Spleen (tissue), 11 donors: ENCODE measurements at regions not wholly inside any gene's neighbourhood (a gene's known extent, or its start where the extent isn't known, plus 50 kb on each side); places are given as distances from the start of the nearest gene placed in this dataset.
A peak's percentile ranks its signal among the peaks of the same experiment; 100 is the strongest.

Experiments used
- DNase-seq: peaks from one replicate; pipeline ENCODE4 v3.0.0-alpha.2; 2020
- H3K27ac ChIP-seq, 8 donors: fragments of 200-600 bp; sonication (generic) in 7 of 8; 1 replicate in 4 of 8; 2 replicates in 4 of 8; pipeline versions ENCODE4 v1.5.0 to v1.8.0; 2016 to 2021; ENCODE audit warnings: inconsistent platforms in 4 of 8, mild to moderate bottlenecking in 4 of 8, moderate library complexity in 1 of 8
- H3K27me3 ChIP-seq, 7 donors: fragments of 200-600 bp; sonication (generic) in 6 of 7; replicated peaks in 1 of 7; 1 replicate in 4 of 7; 2 replicates in 3 of 7; pipeline versions ENCODE4 v1.5.0 to v1.8.0; 2016 to 2021; ENCODE audit warnings: inconsistent platforms in 3 of 7, mild to moderate bottlenecking in 1 of 7
- H3K36me3 ChIP-seq, 6 donors: fragments of 200-600 bp; sonication (generic) in 5 of 6; 1 replicate in 4 of 6; 2 replicates in 2 of 6; pipeline versions ENCODE4 v1.5.0 to v1.8.0; 2016 to 2021; ENCODE audit warnings: inconsistent platforms in 2 of 6
- H3K4me1 ChIP-seq, 6 donors: fragments of 200-600 bp; sonication (generic) in 5 of 6; 1 replicate in 3 of 6; 2 replicates in 3 of 6; pipeline versions ENCODE4 v1.5.0 to v1.8.0; 2016 to 2021; ENCODE audit warnings: inconsistent platforms in 3 of 6
- H3K4me3 ChIP-seq, 8 donors: fragments of 200-600 bp; sonication (generic) in 7 of 8; 1 replicate in 4 of 8; 2 replicates in 4 of 8; pipeline versions ENCODE4 v1.5.0 to v1.8.0; 2016 to 2021; ENCODE audit warnings: inconsistent platforms in 4 of 8, mild to moderate bottlenecking in 4 of 8, moderate library complexity in 2 of 8
- H3K9me3 ChIP-seq, 8 donors: fragments of 200-600 bp; sonication (generic) in 7 of 8; 1 replicate in 4 of 8; 2 replicates in 4 of 8; pipeline versions ENCODE4 v1.5.0 to v1.8.0; 2016 to 2021; ENCODE audit warnings: inconsistent platforms in 4 of 8
- CTCF ChIP-seq, 11 experiments: fragments of 200-600 bp in 7 of 11; fragments of 450-650 bp in 4 of 11; sonication (generic) in 4 of 11; IDR thresholded peaks in 8 of 11; conservative IDR thresholded peaks in 3 of 11; 1 replicate in 7 of 11; 2 replicates in 4 of 11; pipeline versions ENCODE4 v1.4.0 to v1.8.0; 2016 to 2021; ENCODE audit warnings: antibody characterized with exemption in 11 of 11, inconsistent platforms in 4 of 11, mild to moderate bottlenecking in 1 of 11
- POLR2A ChIP-seq, 3 donors: fragments of 450-650 bp; IDR thresholded peaks; one replicate each; pipeline ENCODE4 v1.5.1; 2017; ENCODE audit warnings: antibody characterized with exemption in 3 of 3, mild to moderate bottlenecking in 1 of 3
- POLR2AphosphoS5 ChIP-seq, 3 donors: sonication (generic); formaldehyde crosslinking; IDR thresholded peaks; one replicate each; pipeline ENCODE4 v1.5.1; 2017; ENCODE audit warnings: antibody characterized with exemption in 3 of 3
- WGBS, 5 donors: extraction: QIAGEN DNeasy Blood & Tissue Kit in 3 of 5; methylation state at CpG; one replicate each; pipeline versions ENCODE4 v1.1.5 to v1.1.7; 2013 to 2018; 5-methylcytosine and 5-hydroxymethylcytosine counted together
- intact Hi-C: fragments of 100-400 bp; cut with DNase I; formaldehyde crosslinking; loops from one replicate; pipeline ENCODE4 v1.15.0; 2023; ENCODE audit warnings: low total_unique reads
- donor health status: healthy with polysubstance abuse.
- donor health status: DM: no; HTN: no; CAD: no; lungs with moderate emphysema.
- donor health status: DM: no; HTN: no; CAD: no.
- donor health status: Bipolar disorder and iron deficiency.
- donor health status: healthy.
- donor health status: DM: no; HTN: no; CAD: no.
- donor health status: DM: yes; HTN: yes; CAD: no.

GRCh38 chr1:178594133-178594532 is 81.2 kb downstream of the TEX35 start:
- TF ChIP-seq CTCF (IDR thresholded peaks at IDR 0.05 in 8 of 11, conservative IDR thresholded peaks at IDR 0.05 in 3 of 11): no peak
- no peak for TF ChIP-seq POLR2A (IDR thresholded peaks at IDR 0.05)
- TF ChIP-seq POLR2AphosphoS5 (IDR thresholded peaks at IDR 0.05): no peak

GRCh38 chr1:178595491-178595890 is 82.6 kb downstream of the TEX35 start:
- 92 to 95% (median 94%) methylated on average over 6 of the region's 6 CpGs for WGBS, 5 donors
- no peak overlapping the region for H3K27ac ChIP-seq
- H3K4me3 ChIP-seq: no peak overlapping the region
- intact Hi-C loops: no loop called here
- no peaks in the 10 kb centered on the region for H3K27me3 ChIP-seq
- TF ChIP-seq POLR2AphosphoS5 (IDR thresholded peaks at IDR 0.05) (no peak), POLR2A (IDR thresholded peaks at IDR 0.05) (no peak), CTCF (IDR thresholded peaks at IDR 0.05 in 8 of 11, conservative IDR thresholded peaks at IDR 0.05 in 3 of 11) (no peak)
- H3K9me3 ChIP-seq: peaks cover 0 to 9% (median 0%) of the 10 kb centered on the region in 8 donors
- H3K4me1 ChIP-seq: peaks cover 0 to 38% (median 13%) of the 10 kb centered on the region in 6 donors
- DNase-seq: no peak
- no peaks in the 10 kb centered on the region for H3K36me3 ChIP-seq

More at GRCh38 chr1:178594133-178594532, 81.2 kb downstream of the TEX35 start:
- no peak overlapping the region for H3K27ac ChIP-seq
- WGBS, 5 donors: 50 to 85% (median 73%) methylated on average over 5 of the region's 5 CpGs
- H3K27me3 ChIP-seq: no peaks in the 10 kb centered on the region
- DNase-seq: no peak
- no peaks in the 10 kb centered on the region for H3K36me3 ChIP-seq
- H3K9me3 ChIP-seq: peaks cover 0 to 9% (median 0%) of the 10 kb centered on the region in 8 donors
- no peak overlapping the region for H3K4me3 ChIP-seq
- peaks cover 0 to 31% (median 13%) of the 10 kb centered on the region in 6 donors for H3K4me1 ChIP-seq
- intact Hi-C loops: no loop called here

DNA sequence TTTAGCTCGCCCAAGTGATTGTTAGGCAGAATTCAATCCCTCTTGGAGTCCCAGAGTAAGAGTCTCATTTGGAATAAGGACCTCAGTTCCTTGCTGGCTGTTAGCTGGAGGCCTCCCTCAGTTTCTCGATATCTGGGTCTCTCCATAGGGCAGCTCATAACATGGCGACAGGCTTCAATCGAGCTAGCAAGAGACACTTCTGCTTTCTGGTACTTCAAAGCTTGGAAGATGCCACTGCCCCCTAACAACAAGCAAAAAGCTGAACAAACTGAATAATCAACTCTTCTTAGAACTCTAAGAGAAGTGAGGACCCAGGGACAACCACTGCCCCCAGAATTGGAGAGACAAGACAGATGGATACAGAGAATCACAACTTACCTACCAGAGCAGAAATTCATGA is 86.2 kb downstream of the TEX35 start:
- Histone ChIP-seq H3K9me3 (no peaks in the 10 kb centered on the region), H3K4me3 (no peak overlapping the region), H3K36me3 (no peaks in the 10 kb centered on the region), H3K27ac (peak overlapping the region in 6 of 8 donors; percentile 17 to 73 (median 50)), H3K27me3 (no peaks in the 10 kb centered on the region), H3K4me1 (peaks cover 0 to 33% (median 7%) of the 10 kb centered on the region in 6 donors)
- DNase-seq: no peak
- 77 to 87% (median 82%) methylated on average over 4 of the region's 4 CpGs for WGBS, 5 donors
- TF ChIP-seq POLR2AphosphoS5 (IDR thresholded peaks at IDR 0.05) (no peak), POLR2A (IDR thresholded peaks at IDR 0.05) (no peak), CTCF (IDR thresholded peaks at IDR 0.05 in 8 of 11, conservative IDR thresholded peaks at IDR 0.05 in 3 of 11) (no peak)
- intact Hi-C loops: no loop called here

DNA sequence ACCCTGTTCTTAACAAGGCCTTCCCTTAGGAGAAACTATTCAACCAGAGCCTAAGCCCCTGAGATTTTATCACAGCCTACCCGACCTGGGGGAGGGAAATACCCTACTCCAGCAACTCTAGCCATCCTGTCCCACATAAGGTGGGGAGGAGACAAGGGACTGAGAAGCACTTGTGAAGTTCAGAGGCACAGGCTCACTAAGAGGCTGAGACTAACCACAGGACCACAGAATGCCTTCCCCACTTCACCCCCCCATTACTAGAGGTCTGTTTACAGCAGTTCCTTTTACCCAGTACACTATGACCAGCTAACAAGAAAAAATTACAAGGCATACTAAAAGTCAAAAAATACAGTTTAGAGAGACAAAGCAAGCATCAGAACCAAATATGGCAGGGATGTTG is 86.8 kb downstream of the TEX35 start:
- intact Hi-C loops: no loop called here
- Histone ChIP-seq H3K27me3 (no peaks in the 10 kb centered on the region), H3K4me3 (no peak overlapping the region), H3K36me3 (no peaks in the 10 kb centered on the region), H3K27ac (peak overlapping the region in 7 of 8 donors; percentile 17 to 73 (median 49)), H3K4me1 (peaks cover 0 to 33% (median 4%) of the 10 kb centered on the region in 6 donors), H3K9me3 (no peaks in the 10 kb centered on the region)
- 0 to 17% (median 9%) methylated on average over 1 of the region's 1 CpG for WGBS, 5 donors
- TF ChIP-seq CTCF (IDR thresholded peaks at IDR 0.05 in 8 of 11, conservative IDR thresholded peaks at IDR 0.05 in 3 of 11): no peak
- peak in 1 of 3 donors; percentile 18 for TF ChIP-seq POLR2AphosphoS5 (IDR thresholded peaks at IDR 0.05)
- DNase-seq: no peak
